Upper lobe of left lung (tissue), 4 donors: ENCODE measurements at regions not wholly inside any gene's neighbourhood (a gene's known extent, or its start where the extent isn't known, plus 50 kb on each side); places are given as distances from the start of the nearest gene placed in this dataset.

ENCODE experiments used
- CTCF ChIP-seq, 6 experiments: fragments of 450-650 bp in 4 of 6; fragments of 200-600 bp in 2 of 6; sonication (generic) in 2 of 6; IDR thresholded peaks; one replicate each; pipeline ENCODE4 v1.5.1; 2016 to 2019; ENCODE audit warnings: antibody characterized with exemption in 6 of 6
- POLR2AphosphoS5 ChIP-seq, 2 donors: sonication (generic); formaldehyde crosslinking; IDR thresholded peaks; one replicate each; pipeline ENCODE4 v1.5.1; 2017; ENCODE audit warnings: antibody characterized with exemption in 2 of 2

- TF ChIP-seq CTCF (IDR thresholded peaks at IDR 0.05) (no peak), POLR2AphosphoS5 (IDR thresholded peaks at IDR 0.05) (no peak)
These were observed 449.8 kb downstream of the COG6 start for GRCh38 chr13:40105231-40105630.
